GM18868 (cell line): ENCODE measurements at regions not wholly inside any gene's neighbourhood (a gene's known extent, or its start where the extent isn't known, plus 50 kb on each side); places are given as distances from the start of the nearest gene placed in this dataset.
"Not testable (repeated sequence)": the region's sequence is repeated elsewhere in the genome, so short reads cannot be mapped to it uniquely, and the experiment has no call there.

Experiments used
- ATAC-seq: cut with Tn5 transposase; IDR thresholded peaks from one replicate; pipeline ENCODE4 v1.9.1; 2021; ENCODE audit warnings: mild to moderate bottlenecking, moderate library complexity; ENCODE audit not compliant: unreplicated experiment

DNA sequence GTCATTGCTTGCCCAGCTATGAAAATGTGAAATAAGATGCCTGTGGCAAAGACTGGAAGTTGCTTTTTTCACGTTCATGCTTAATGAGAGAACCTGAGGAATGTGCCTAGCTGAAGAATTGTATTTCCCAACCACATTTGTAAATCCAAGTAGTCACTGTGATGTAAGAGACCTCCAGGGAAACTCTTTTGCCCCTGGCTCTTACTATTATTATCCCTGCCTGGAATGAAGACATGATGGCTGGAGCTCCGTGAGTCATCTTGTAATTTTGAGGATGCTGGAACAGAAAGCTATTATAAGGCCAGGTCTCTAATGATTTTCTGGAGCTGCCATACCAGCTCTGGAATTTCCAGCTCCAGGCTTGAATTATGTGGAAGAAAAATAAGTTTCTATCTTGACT lies 894.3 kb downstream of the DIAPH3 start:
- ATAC-seq = no peak

DNA sequence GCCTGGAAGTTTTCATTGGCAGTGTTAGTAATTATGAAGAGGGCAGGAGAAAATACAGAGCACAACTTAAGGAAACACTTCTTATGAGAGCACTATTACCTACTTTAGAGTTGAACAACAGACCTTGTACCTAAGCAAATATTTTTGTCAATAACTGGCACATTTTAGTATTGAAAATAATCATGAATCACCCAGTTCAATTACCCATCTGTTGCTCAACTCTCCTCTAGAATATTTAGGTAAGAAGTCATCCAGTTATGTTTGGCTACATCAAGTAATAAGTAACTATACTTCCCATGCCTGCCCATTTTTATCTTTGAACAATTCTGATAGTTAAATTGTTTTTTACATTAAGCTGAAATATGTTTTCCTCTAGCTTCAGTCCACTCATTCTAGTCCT lies 893.4 kb downstream of the DIAPH3 start:
- no peak for ATAC-seq

DNA sequence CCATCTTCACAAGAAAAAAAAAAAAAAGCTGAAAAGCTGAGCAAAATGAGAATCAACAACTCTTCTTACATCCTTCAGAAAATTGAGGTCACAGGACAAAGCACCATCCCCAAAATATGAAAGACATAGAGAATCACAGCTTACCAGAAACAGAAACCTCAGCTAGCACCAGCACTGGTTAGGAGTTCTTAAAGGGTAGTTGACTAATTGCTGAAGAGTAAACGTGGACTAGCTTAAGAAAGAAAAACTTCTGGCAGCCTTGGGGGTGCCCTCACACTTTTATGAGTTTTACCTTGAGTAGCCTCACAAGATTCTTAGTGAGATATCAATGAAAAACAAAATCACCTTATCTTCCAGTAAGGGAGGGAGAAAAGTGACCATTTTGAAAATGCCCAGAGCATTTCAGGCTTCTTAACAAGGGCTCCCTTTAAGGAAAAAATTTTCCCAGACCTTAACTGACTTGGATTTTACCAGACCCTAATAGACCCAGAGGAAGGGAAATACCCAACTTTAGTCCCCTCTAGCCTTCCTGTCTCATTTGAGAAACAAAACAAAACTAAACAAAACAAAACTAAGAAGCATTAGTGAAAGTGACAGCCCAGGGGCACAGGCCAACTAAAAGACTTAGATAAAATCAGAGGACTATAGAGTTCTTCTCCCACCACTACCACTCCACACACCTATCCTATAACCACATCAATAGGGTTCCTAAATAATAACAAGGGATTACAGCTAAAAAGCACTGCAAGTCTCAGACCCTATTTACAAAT lies 888.6 kb downstream of the DIAPH3 start:
- peak; percentile 73 for ATAC-seq

DNA sequence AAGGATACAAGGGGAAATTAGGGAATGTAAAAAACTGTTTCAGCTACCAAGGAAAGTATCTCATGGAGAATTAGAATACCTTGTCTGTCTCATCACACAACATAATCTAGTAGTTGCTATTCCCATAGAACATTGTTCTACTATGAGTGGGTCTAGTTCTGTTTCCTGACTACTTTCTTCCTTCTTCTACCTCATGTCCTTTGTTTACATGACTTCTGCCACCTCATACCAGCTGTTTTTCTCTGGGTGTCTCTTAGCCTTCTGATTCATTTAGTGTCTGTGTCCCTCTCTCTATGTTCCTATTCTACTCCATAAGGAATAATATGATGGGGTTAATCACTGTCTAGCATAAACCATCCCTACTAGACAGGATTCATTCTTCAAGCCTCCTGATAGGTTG lies 887.3 kb downstream of the DIAPH3 start:
- no peak for ATAC-seq

DNA sequence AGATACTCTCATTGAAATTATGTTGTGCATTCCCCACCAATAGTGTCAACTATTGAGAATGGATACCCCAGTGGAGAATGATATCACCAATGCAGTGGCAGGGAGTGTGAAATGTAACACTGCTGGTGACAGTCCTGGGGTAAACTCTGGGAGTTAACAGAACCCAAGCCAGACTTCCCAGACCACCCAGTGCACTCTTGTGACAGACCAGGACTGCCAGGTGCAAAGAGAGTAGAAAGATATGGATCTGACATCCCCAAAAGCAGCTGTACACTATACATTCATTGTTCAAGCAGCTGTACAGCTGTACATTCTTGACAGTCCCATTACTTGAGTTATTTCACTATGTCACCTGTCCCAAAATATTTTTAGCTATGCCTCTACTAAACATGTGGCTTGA lies 886.6 kb downstream of the DIAPH3 start:
- no peak for ATAC-seq

DNA sequence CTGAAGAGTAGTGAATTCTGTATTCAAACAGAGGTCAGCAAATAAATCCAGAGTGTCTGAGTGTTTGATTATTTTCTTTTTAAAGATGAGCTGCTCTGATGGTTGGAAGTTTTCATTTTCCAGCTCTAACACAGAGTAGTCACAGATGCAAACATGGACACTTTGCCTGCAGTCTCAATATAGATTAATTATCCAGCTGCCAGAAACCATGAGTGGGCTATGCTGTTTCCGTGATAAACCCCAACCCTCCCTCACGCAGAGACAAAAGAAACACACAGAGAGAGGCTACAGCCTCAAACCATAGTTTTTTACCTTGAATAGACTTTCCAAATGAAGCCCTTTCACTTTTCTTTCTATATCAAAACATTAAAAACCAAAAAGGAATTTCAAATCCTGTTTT lies 884.7 kb downstream of the DIAPH3 start:
- no peak for ATAC-seq

DNA sequence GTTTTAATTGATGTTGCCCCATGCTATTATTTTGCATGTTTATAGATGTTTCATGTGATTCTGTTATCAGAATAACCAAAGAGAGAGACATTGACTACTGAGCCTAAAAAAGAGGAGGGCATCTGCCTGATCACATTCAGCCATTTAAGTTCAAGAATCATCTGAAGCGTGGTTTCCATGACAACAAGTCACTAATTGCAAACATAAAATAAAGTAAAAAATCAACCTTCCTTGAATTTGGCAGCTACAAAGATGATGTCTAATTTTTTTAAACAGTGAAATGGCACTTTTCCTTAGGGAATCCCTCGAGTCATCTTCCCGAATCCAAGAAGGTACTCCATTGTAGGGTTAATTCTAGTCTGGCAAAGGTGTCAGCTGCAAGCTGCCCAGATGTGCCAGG lies 884.2 kb downstream of the DIAPH3 start:
- ATAC-seq = no peak

DNA sequence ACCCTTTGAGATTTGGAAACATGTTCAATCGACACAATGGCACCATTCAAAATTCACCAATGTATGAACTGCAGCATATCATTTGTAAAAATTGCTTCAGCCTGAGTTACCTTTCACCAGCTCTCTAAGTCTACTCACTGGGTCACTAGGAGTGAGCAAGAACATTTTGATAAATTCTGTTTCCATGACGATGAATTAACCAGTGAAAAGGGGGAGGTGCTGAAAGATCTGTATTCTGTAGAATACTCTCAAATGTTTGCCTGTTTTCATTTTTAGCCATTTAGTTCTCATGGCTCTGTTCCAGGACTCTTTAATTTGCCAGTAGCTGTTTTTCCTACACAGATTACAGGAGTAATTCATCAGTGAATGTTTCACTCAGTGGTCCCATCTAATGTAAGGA lies 883.4 kb downstream of the DIAPH3 start:
- no peak for ATAC-seq

DNA sequence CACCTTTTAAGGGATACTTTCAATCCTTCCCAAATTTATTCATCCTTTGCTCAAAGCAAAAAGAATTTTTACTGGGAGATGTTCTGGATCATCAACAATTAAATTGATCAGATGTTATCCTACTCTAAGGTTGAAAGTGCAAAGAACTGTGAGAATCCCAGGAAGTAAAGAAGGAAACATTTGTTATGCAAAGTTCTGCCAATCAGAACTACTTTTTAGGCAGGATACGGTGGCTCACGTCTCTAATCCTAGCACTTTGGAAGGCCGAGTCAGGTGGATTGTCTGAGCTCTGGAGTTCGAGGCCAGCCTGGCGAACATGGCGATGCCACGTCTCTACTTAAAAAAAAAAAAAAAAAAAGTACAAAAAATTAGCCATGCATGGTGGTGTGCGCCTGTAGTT lies 882.3 kb downstream of the DIAPH3 start:
- ATAC-seq = no peak

DNA sequence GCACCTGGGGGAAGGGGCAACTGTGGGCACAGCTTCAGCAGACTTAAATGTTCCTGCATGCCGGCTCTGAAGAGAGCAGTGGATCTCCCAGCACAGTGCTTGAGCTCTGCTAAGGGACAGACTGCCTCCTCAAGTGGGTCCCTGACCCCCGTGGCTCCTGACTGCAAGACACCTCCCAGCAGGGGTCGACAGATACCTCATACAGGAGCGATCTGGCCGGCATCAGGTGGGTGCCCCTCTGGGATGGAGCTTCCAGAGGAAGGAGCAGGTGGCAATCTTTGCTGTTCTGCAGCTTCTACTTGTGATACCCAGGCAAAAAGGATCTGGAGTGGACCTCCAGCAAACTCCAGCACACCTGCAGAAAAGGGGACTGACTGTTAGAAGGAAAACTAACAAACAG lies 871.5 kb downstream of the DIAPH3 start:
- ATAC-seq = not testable (repeated sequence)

DNA sequence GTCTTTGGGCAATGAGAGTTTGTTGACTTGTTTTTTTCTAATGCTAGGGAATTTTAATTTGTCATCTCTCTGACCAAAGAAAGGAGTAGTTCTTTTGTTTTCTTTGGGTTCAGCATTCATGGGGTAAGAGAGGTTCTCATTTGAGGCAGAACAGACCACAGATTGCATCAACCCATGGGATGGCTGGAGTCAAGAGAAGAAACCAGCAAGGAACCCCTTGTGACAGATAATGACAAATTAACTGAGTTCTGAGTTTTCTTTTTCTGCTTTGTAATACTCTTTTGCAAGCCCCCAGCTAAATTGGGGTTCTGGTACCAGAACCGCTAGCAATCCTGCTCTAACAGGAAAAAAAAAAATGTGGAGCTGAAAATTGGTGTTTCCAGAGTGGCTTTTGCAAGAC lies 864.1 kb downstream of the DIAPH3 start:
- ATAC-seq = no peak

DNA sequence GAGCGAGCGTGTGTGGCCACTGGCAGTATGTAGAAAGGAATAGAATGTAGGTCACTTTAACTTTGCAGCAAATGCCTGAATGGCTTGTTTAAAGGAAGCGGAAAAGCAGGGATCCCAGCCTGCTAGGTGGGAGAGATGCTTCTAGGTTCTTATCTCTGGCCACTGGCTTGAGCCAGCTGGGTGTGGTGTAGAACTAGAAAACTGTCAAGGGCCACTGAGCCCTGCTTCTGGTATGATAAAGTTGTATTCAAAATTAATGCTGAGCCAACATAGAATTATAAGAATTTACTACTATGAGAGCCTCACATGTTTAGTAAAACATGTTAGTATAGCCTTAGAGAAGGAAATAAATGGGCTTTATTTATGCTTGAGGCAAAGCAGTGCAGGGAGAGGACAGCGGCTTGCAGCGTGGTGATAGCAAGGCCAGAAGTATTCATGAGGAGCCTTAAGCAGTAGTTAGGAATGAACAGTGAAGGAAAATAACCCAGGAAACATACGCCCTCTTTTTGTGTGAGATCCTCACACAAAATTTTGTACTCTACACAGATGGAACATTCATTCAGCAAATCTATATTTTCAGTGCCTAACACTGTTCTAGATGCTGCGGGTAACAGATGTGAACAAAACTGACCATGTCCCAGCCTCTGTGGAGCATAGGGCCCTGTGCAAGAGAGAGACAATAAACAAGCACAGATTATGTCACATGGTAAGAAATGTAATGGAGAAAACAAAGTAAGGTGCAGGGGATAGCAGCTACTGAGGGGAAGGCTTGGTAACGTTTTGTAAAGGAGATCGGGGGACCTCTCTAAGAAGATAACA lies 863.2 kb downstream of the DIAPH3 start:
- no peak for ATAC-seq

DNA sequence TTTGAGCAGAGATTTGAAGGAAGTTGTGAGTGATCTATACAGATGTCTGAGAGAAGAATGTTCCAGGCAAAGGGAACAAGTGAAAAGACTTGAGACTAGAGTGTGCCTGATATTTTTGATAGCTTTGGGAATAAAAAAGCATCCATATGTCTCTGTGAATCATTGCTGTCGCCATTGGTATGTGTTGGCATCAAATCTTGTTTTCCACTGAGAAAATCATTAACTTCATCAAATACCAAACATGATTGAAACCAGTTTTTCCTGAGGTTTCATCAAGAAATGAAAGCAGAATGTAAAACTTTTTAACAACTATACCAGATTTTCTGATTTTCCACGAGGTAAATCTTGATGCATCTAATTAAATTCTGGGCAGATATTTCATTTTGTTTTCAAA lies 862.6 kb downstream of the DIAPH3 start:
- no peak for ATAC-seq

DNA sequence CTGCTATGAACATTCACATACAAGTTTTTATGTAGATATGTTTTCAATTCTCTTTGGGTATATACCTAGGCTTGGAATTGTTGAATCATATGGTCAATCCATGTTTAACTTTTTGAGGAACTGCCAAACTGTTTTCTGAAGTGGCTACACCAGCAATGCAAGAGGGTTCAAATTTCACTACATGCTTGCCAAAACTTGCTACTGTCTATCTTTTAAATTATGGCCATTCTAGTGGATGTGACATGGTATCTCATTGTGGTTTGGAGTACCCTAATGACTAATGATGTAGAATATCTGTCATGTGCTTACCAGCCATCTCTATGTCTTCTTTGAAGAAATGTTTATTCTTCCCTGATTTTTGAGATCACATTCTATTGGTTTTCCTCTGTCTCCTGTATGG lies 860.3 kb downstream of the DIAPH3 start:
- ATAC-seq = no peak

DNA sequence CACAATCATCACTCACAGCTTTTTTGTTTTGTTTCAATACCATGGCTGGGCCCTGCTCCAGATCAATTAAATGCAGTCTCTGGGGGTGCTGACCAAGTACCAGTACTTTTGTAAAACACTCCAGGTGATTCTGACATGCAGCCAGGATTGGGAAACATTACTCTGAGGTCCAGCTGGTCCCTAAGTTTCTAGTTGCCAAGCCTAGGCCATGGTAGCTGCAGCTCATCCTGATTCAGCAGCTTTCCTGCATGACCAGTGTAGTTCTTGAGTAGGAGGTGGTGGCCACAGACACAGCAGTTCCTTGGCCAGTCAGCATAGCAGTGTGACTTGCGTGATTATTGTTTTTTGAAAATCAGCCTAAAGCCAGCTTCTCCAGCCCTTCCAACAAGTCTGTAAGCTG lies 859.1 kb downstream of the DIAPH3 start:
- ATAC-seq = no peak

DNA sequence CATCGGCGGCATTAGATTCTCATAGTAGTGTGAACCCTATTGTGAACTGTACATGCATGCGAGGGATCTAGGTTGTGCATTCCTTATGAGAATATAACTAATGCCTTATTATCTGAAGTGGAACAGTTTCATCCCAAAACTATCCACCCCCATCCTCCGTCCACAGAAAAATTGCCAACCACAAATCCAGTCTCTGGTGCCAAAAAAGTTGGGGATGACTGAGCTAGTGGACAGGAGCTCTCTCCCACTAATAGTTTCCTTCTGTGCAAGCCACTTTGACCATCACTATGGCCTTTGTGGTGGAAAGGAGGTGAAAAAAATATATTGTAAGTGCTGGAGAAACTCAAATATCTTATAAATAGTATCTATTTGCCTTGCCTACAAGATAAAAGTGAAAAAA lies 857.8 kb downstream of the DIAPH3 start:
- ATAC-seq = no peak

DNA sequence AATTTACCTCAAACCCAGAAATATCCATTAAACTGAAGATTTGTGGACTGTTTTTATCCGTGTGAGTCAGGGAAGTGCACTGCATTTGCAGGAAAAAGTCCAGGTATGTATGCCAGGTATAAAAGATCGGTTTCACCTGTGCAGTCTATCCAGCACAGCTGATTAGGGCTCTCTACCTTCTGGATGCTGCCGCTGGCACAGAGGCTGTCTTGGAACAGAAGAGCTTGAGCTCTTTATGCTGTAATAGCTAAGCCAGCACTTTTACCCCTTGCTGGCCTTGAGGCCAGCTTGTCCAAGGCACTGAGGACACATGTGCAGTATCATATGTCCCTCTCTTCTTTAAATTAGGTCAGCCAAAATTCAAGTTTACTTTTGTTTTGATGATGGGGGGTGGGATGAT lies 851.0 kb downstream of the DIAPH3 start:
- no peak for ATAC-seq

DNA sequence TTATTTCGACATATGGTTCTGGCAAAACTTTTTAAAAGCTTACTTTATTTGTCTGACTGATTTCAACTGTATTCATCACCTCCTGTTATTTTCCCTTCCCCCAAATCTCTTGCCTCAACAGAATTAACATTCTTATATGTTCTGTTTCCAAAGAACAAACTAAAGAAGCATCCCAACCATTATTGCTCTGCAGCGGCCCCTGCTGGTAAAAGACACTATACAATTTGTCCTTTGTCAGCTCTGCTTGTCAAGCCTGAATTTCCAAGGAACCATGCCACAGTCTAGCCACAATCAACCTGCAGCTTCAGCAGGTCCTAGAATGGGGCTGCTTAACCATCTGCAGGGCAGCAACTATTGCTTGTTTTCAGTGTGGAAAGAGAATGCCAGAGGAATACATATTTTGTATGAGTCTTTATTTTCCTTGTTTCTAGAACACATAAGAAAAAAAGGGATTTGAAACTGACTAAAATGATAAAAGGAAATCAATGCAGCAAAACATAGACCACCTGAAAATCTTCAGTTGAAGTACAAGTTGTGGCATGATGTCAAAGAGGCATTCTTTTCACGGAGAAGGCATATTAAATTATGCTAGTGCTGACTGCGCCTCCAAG lies 845.3 kb downstream of the DIAPH3 start:
- ATAC-seq = peak; percentile 87

DNA sequence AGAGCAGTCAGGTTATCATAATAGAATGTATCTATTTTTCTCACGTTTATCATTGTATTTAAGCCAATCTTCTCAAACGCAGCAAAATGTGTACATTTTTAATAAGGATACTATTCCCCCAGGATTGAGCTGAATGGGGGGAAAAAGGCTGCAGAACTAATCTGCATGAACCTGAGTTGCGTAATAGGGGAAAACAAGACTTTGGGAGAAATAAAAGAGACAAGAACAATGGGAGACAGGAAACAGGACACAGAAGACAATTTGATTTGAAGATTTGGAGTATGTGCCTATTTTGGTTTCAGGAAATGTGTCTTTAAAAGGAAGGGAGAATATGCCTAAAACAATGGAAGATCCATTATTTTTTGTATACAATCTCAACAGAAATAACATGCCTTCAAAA lies 844.5 kb downstream of the DIAPH3 start:
- no peak for ATAC-seq

DNA sequence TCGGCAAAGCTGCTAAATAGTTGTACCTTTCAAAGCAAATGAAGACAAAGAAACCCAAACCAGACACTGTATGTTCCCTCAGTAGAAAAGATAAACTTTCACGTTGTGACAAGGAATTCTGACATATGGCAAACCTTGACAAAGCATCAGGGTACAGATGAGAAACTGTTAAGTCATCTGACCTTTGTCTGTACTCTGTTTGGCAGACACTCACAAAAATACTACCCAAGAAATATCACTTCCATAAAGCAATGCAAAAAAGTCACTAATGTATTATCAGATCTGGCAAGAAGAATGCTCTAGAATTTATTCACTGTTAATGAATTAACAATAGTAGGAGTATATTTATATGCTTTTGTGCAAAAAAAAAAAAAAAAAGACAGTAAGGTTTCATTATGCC lies 843.7 kb downstream of the DIAPH3 start:
- no peak for ATAC-seq

DNA sequence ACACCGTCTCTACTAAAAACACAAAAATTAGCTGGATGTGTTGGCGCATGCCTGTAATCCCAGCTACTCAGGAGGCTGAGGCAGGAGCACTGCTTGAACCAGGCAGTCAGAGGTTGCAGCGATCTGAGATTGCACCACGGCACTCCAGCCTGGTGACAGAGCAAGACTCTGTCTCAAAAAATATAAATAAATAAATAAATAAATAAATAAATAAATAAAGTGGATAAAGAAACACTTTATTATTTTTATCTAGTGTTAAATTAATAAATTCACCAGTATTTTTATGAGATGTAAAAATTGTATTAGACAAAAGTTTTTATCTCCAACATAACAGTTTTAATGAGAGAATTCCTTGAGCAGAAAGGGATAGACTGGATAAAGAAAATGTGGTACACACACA lies 839.3 kb downstream of the DIAPH3 start:
- ATAC-seq = not testable (repeated sequence)

DNA sequence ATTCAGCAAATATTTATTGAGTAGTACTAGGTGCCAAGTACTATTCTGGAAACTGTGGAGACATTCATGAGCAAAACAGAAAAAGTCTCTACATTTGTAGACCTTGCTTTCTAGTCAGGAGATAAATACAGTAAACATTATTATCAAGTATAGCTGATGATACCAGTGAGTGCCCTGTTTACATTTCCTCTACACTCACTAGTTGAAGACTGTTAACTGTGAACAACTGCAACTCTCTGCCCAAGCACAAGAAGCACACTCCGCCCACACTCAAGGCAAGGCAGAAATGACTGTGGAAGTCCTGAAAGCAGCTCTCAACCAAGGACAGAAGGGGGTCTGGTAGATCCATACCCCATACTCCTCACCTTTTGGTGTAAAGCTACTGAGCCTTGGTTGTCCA lies 837.0 kb downstream of the DIAPH3 start:
- ATAC-seq = no peak
